ENCODE measurements at regions not wholly inside any gene's neighbourhood (a gene's known extent, or its start where the extent isn't known, plus 50 kb on each side); places are given as distances from the start of the nearest gene placed in this dataset.
"Not testable (repeated sequence)": the region's sequence is repeated elsewhere in the genome, so short reads cannot be mapped to it uniquely, and the experiment has no call there.

GRCh38 chr9:135181336-135181735 lies 93.9 kb downstream of the OLFM1 start:
- peaks cover 1% of the 10 kb centered on the region for H3K27me3 ChIP-seq (ENCODE audit: control insufficient read depth, extremely low read depth, insufficient read depth, low read length)
- H3K27ac ChIP-seq (ENCODE audit: control insufficient read depth, insufficient read depth, low read length), result no peak overlapping the region
- no peaks in the 10 kb centered on the region for H3K79me2 ChIP-seq (ENCODE audit: control insufficient read depth, insufficient read depth, low read length)
- H2AFZ ChIP-seq (ENCODE audit: control insufficient read depth, low read length), result no peak overlapping the region
- no peak overlapping the region for H3K4me3 ChIP-seq (ENCODE audit: control insufficient read depth in 2 of 3, extremely low read depth in 1 of 3, insufficient read depth in 2 of 3, low read depth in 1 of 3, low read length in 3 of 3)
- dilution Hi-C loops (cut with MboI; ENCODE audit: extremely low pct_ligation_motif_present, low sequenced_read_pairs), result no loop called here
- H3K36me3 ChIP-seq (ENCODE audit: control insufficient read depth in 2 of 2, extremely low read depth in 1 of 2, insufficient read depth in 2 of 2, low read length in 2 of 2), result no peaks in the 10 kb centered on the region
- H3K9ac ChIP-seq (ENCODE audit: control insufficient read depth, extremely low read depth, insufficient read depth, low read length), result no peak overlapping the region
- H3K4me2 ChIP-seq (ENCODE audit: control insufficient read depth, extremely low read depth, insufficient read depth, low read depth, low read length), result no peak overlapping the region
- FAIRE-seq, result no peak
- H4K20me1 ChIP-seq (ENCODE audit: control insufficient read depth, extremely low read depth, insufficient read depth, low read length), result no peaks in the 10 kb centered on the region
- H3K9me3 ChIP-seq (ENCODE audit: control insufficient read depth, low read depth, low read length), result peaks cover 2% of the 10 kb centered on the region
- no peaks in the 10 kb centered on the region for H3K4me1 ChIP-seq (ENCODE audit: control insufficient read depth, extremely low read depth, insufficient read depth, low read length)
- no peak for DNase-seq (ENCODE audit: low read depth, low spot score)
- TF ChIP-seq EZH2 (IDR thresholded peaks at IDR 0.05; ENCODE audit: low read length) (no peak), CTCF (optimal IDR thresholded peaks at IDR 0.05 in 1 of 3, IDR thresholded peaks at IDR 0.05 in 1 of 3, conservative IDR thresholded peaks at IDR 0.05 in 1 of 3; ENCODE audit: extremely low read depth in 1 of 3, insufficient read depth in 2 of 3, low read length in 3 of 3) (no peak)
- no peaks in the 10 kb centered on the region for H3K9me1 ChIP-seq (ENCODE audit: control insufficient read depth, extremely low read depth, insufficient read depth, low read length)

- H3K4me3 ChIP-seq (ENCODE audit: control insufficient read depth in 2 of 3, extremely low read depth in 1 of 3, insufficient read depth in 2 of 3, low read depth in 1 of 3, low read length in 3 of 3); H3K79me2 ChIP-seq (ENCODE audit: control insufficient read depth, insufficient read depth, low read length); H3K27ac ChIP-seq (ENCODE audit: control insufficient read depth, insufficient read depth, low read length); DNase-seq (ENCODE audit: low read depth, low spot score); H2AFZ ChIP-seq (ENCODE audit: control insufficient read depth, low read length); H3K4me2 ChIP-seq (ENCODE audit: control insufficient read depth, extremely low read depth, insufficient read depth, low read depth, low read length); H3K9me1 ChIP-seq (ENCODE audit: control insufficient read depth, extremely low read depth, insufficient read depth, low read length); H3K36me3 ChIP-seq (ENCODE audit: control insufficient read depth in 2 of 2, extremely low read depth in 1 of 2, insufficient read depth in 2 of 2, low read length in 2 of 2); H3K9me3 ChIP-seq (ENCODE audit: control insufficient read depth, low read depth, low read length); H4K20me1 ChIP-seq (ENCODE audit: control insufficient read depth, extremely low read depth, insufficient read depth, low read length); FAIRE-seq; H3K4me1 ChIP-seq (ENCODE audit: control insufficient read depth, extremely low read depth, insufficient read depth, low read length); H3K27me3 ChIP-seq (ENCODE audit: control insufficient read depth, extremely low read depth, insufficient read depth, low read length); dilution Hi-C loops (cut with MboI; ENCODE audit: extremely low pct_ligation_motif_present, low sequenced_read_pairs); H3K9ac ChIP-seq (ENCODE audit: control insufficient read depth, extremely low read depth, insufficient read depth, low read length): not testable (repeated sequence)
Observed at GRCh38 chr9:135181841-135182240, 94.4 kb downstream of the OLFM1 start.

- no peaks in the 10 kb centered on the region for H3K79me2 ChIP-seq (ENCODE audit: control insufficient read depth, insufficient read depth, low read length)
- H4K20me1 ChIP-seq (ENCODE audit: control insufficient read depth, extremely low read depth, insufficient read depth, low read length), result no peaks in the 10 kb centered on the region
- H2AFZ ChIP-seq (ENCODE audit: control insufficient read depth, low read length), result no peak overlapping the region
- no peak overlapping the region for H3K27ac ChIP-seq (ENCODE audit: control insufficient read depth, insufficient read depth, low read length)
- peaks cover 5% of the 10 kb centered on the region for H3K27me3 ChIP-seq (ENCODE audit: control insufficient read depth, extremely low read depth, insufficient read depth, low read length)
- H3K9me1 ChIP-seq (ENCODE audit: control insufficient read depth, extremely low read depth, insufficient read depth, low read length), result no peaks in the 10 kb centered on the region
- FAIRE-seq (no peak), DNase-seq (ENCODE audit: low read depth, low spot score) (no peak)
- TF ChIP-seq CTCF (optimal IDR thresholded peaks at IDR 0.05 in 1 of 3, IDR thresholded peaks at IDR 0.05 in 1 of 3, conservative IDR thresholded peaks at IDR 0.05 in 1 of 3; ENCODE audit: extremely low read depth in 1 of 3, insufficient read depth in 2 of 3, low read length in 3 of 3) (no peak), EZH2 (IDR thresholded peaks at IDR 0.05; ENCODE audit: low read length) (no peak)
- no peak overlapping the region for H3K4me3 ChIP-seq (ENCODE audit: control insufficient read depth in 2 of 3, extremely low read depth in 1 of 3, insufficient read depth in 2 of 3, low read depth in 1 of 3, low read length in 3 of 3)
- no peaks in the 10 kb centered on the region for H3K4me1 ChIP-seq (ENCODE audit: control insufficient read depth, extremely low read depth, insufficient read depth, low read length)
- H3K4me2 ChIP-seq (ENCODE audit: control insufficient read depth, extremely low read depth, insufficient read depth, low read depth, low read length), result no peak overlapping the region
- H3K9ac ChIP-seq (ENCODE audit: control insufficient read depth, extremely low read depth, insufficient read depth, low read length), result no peak overlapping the region
- dilution Hi-C loops (cut with MboI; ENCODE audit: extremely low pct_ligation_motif_present, low sequenced_read_pairs), result no loop called here
- H3K36me3 ChIP-seq (ENCODE audit: control insufficient read depth in 2 of 2, extremely low read depth in 1 of 2, insufficient read depth in 2 of 2, low read length in 2 of 2), result no peaks in the 10 kb centered on the region
- H3K9me3 ChIP-seq (ENCODE audit: control insufficient read depth, low read depth, low read length), result no peaks in the 10 kb centered on the region
Observed at GRCh38 chr9:135183069-135183468, 95.6 kb downstream of the OLFM1 start.

All from keratinocyte (primary cell).